Muscle of leg (tissue), 3 donors: ENCODE measurements at regions not wholly inside any gene's neighbourhood (a gene's known extent, or its start where the extent isn't known, plus 50 kb on each side); places are given as distances from the start of the nearest gene placed in this dataset.
"Not testable (repeated sequence)": the region's sequence is repeated elsewhere in the genome, so short reads cannot be mapped to it uniquely, and the experiment has no call there.

Experiments
- DNase-seq: peaks from one replicate; pipeline ENCODE4 v3.0.0; 2013
- H3K27ac ChIP-seq: one replicate; pipeline ENCODE4 v1.5.1; 2013; ENCODE audit warnings: mild to moderate bottlenecking, low read length, control low read depth
- H3K27me3 ChIP-seq: one replicate; pipeline ENCODE4 v1.6.1; 2013; ENCODE audit warnings: low read length; ENCODE audit not compliant: control insufficient read depth, insufficient read depth
- H3K36me3 ChIP-seq: one replicate; pipeline ENCODE4 v1.6.1; 2013; ENCODE audit warnings: low read length; ENCODE audit not compliant: control insufficient read depth, insufficient read depth
- H3K4me1 ChIP-seq: one replicate; pipeline ENCODE4 v1.6.1; 2013; ENCODE audit warnings: low read length; ENCODE audit not compliant: control insufficient read depth, insufficient read depth
- H3K4me3 ChIP-seq: one replicate; pipeline ENCODE4 v1.5.1; 2013; ENCODE audit warnings: low read length, control low read depth
- H3K9me3 ChIP-seq: replicated peaks from 2 replicates; pipeline ENCODE4 v1.6.1; 2013; ENCODE audit warnings: low read depth, low read length; ENCODE audit not compliant: control insufficient read depth
- WGBS: methylation state at CpG from one replicate; pipeline ENCODE4 v1.1.5; 2013; ENCODE audit warnings: missing lambda C conversion rate; ENCODE audit not compliant: insufficient coverage; 5-methylcytosine and 5-hydroxymethylcytosine counted together

- WGBS: 100% methylated on average over 1 of the region's 5 CpGs
- Histone ChIP-seq H3K36me3 (no peaks in the 10 kb centered on the region), H3K9me3 (no peaks in the 10 kb centered on the region), H3K27me3 (no peaks in the 10 kb centered on the region), H3K4me3 (no peak overlapping the region), H3K27ac (no peak overlapping the region), H3K4me1 (peaks cover 10% of the 10 kb centered on the region)
- peak; percentile 58 for DNase-seq
These were observed 95.9 kb upstream of the PTPN13 start for GRCh38 chr4:86497980-86498862.

GRCh38 chr4:86498863-86499166 is 95.3 kb upstream of the PTPN13 start:
- H3K36me3 ChIP-seq: no peaks in the 10 kb centered on the region
- H3K27me3 ChIP-seq: no peaks in the 10 kb centered on the region
- H3K4me3 ChIP-seq: no peak overlapping the region
- WGBS: no CpG with 5 or more reads among the region's 1 CpG
- peaks cover 10% of the 10 kb centered on the region for H3K4me1 ChIP-seq
- no peaks in the 10 kb centered on the region for H3K9me3 ChIP-seq
- no peak overlapping the region for H3K27ac ChIP-seq
- no peak for DNase-seq

- DNase-seq: no peak
- no peak overlapping the region for H3K27ac ChIP-seq
- no peaks in the 10 kb centered on the region for H3K27me3 ChIP-seq
- no peak overlapping the region for H3K4me3 ChIP-seq
- peaks cover 10% of the 10 kb centered on the region for H3K4me1 ChIP-seq
- no peaks in the 10 kb centered on the region for H3K9me3 ChIP-seq
- H3K36me3 ChIP-seq: no peaks in the 10 kb centered on the region
These were observed 93.6 kb upstream of the PTPN13 start for GRCh38 chr4:86500527-86500926.

- Histone ChIP-seq H3K4me3 (no peak overlapping the region), H3K27me3 (no peaks in the 10 kb centered on the region), H3K36me3 (no peaks in the 10 kb centered on the region), H3K4me1 (peaks cover 10% of the 10 kb centered on the region), H3K27ac (no peak overlapping the region), H3K9me3 (no peaks in the 10 kb centered on the region)
- no peak for DNase-seq
- no CpG with 5 or more reads among the region's 2 CpGs for WGBS
These were observed 92.0 kb upstream of the PTPN13 start for GRCh38 chr4:86502081-86502480.

GRCh38 chr4:86506591-86506990 is 87.5 kb upstream of the PTPN13 start:
- Histone ChIP-seq H3K36me3 (no peaks in the 10 kb centered on the region), H3K27ac (no peak overlapping the region)

GRCh38 chr4:86508436-86508835 is 85.7 kb upstream of the PTPN13 start:
- Histone ChIP-seq H3K4me1 (no peaks in the 10 kb centered on the region), H3K4me3 (no peak overlapping the region), H3K9me3 (no peaks in the 10 kb centered on the region), H3K27ac (no peak overlapping the region), H3K36me3 (no peaks in the 10 kb centered on the region), H3K27me3 (no peaks in the 10 kb centered on the region)
- no peak for DNase-seq
- WGBS: 40% methylated on average over 1 of the region's 3 CpGs

More at GRCh38 chr4:86506591-86506990, 87.5 kb upstream of the PTPN13 start:
- Histone ChIP-seq H3K9me3 (no peaks in the 10 kb centered on the region), H3K27me3 (no peaks in the 10 kb centered on the region), H3K4me1 (no peaks in the 10 kb centered on the region), H3K4me3 (no peak overlapping the region)
- no peak for DNase-seq
- no CpG with 5 or more reads among the region's 1 CpG for WGBS

GRCh38 chr4:86511590-86511989 is 82.5 kb upstream of the PTPN13 start:
- WGBS: 100% methylated on average over 2 of the region's 2 CpGs
- H3K4me3 ChIP-seq: no peak overlapping the region

GRCh38 chr4:86512631-86513030 is 81.5 kb upstream of the PTPN13 start:
- no peak overlapping the region for H3K4me3 ChIP-seq
- DNase-seq: no peak
- no peaks in the 10 kb centered on the region for H3K9me3 ChIP-seq
- H3K27me3 ChIP-seq: no peaks in the 10 kb centered on the region
- H3K4me1 ChIP-seq: no peaks in the 10 kb centered on the region
- no peak overlapping the region for H3K27ac ChIP-seq
- H3K36me3 ChIP-seq: no peaks in the 10 kb centered on the region

More at GRCh38 chr4:86511590-86511989, 82.5 kb upstream of the PTPN13 start:
- no peak for DNase-seq
- Histone ChIP-seq H3K27me3 (no peaks in the 10 kb centered on the region), H3K4me1 (no peaks in the 10 kb centered on the region), H3K9me3 (no peaks in the 10 kb centered on the region), H3K36me3 (no peaks in the 10 kb centered on the region), H3K27ac (no peak overlapping the region)

- not testable (repeated sequence) for DNase-seq, H3K36me3 ChIP-seq, H3K27ac ChIP-seq, H3K4me1 ChIP-seq, H3K4me3 ChIP-seq, H3K9me3 ChIP-seq, H3K27me3 ChIP-seq
- no CpG with 5 or more reads among the region's 1 CpG for WGBS
These were observed 78.2 kb upstream of the PTPN13 start for GRCh38 chr4:86515963-86516362.

- Histone ChIP-seq H3K27ac (no peak overlapping the region), H3K36me3 (no peaks in the 10 kb centered on the region), H3K4me3 (no peak overlapping the region), H3K9me3 (peaks cover 19% of the 10 kb centered on the region), H3K4me1 (no peaks in the 10 kb centered on the region), H3K27me3 (no peaks in the 10 kb centered on the region)
- no peak for DNase-seq
- no CpG with 5 or more reads among the region's 3 CpGs for WGBS
These were observed 72.6 kb upstream of the PTPN13 start for GRCh38 chr4:86521373-86521969.
